ENCODE measurements at regions not wholly inside any gene's neighbourhood (a gene's known extent, or its start where the extent isn't known, plus 50 kb on each side); places are given as distances from the start of the nearest gene placed in this dataset.

GRCh38 chr2:16525265-16525887 is 140.3 kb downstream of the CYRIA start:
- TF ChIP-seq, protein P1, sequence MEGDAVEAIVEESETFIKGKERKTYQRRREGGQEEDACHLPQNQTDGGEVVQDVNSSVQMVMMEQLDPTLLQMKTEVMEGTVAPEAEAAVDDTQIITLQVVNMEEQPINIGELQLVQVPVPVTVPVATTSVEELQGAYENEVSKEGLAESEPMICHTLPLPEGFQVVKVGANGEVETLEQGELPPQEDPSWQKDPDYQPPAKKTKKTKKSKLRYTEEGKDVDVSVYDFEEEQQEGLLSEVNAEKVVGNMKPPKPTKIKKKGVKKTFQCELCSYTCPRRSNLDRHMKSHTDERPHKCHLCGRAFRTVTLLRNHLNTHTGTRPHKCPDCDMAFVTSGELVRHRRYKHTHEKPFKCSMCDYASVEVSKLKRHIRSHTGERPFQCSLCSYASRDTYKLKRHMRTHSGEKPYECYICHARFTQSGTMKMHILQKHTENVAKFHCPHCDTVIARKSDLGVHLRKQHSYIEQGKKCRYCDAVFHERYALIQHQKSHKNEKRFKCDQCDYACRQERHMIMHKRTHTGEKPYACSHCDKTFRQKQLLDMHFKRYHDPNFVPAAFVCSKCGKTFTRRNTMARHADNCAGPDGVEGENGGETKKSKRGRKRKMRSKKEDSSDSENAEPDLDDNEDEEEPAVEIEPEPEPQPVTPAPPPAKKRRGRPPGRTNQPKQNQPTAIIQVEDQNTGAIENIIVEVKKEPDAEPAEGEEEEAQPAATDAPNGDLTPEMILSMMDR (IDR thresholded peaks at IDR 0.05), result no peak
- TF ChIP-seq POLR2A (IDR thresholded peaks at IDR 0.05), result no peak

Measured in sigmoid colon (tissue), 3 donors.